GM12892 (cell line): ENCODE measurements at regions not wholly inside any gene's neighbourhood (a gene's known extent, or its start where the extent isn't known, plus 50 kb on each side); places are given as distances from the start of the nearest gene placed in this dataset.

Source experiments
- POLR2A ChIP-seq: IDR thresholded peaks from 2 replicates; pipeline ENCODE4 v1.6.1; 2011; ENCODE audit warnings: low read depth, low read length, control low read depth
- POLR2AphosphoS5 ChIP-seq: IDR thresholded peaks from 2 replicates; pipeline ENCODE4 v1.6.1; 2011; ENCODE audit warnings: low read depth, low read length, control low read depth
- TAF1 ChIP-seq: IDR thresholded peaks from 2 replicates; pipeline ENCODE4 v1.6.1; 2011; ENCODE audit warnings: low read depth, mild to moderate bottlenecking, control low read depth, low read length, borderline replicate concordance

- TF ChIP-seq POLR2A (no peak), POLR2AphosphoS5 (no peak), TAF1 (no peak)
These were observed 97.4 kb upstream of the CCND2 start for GRCh38 chr12:4176168-4176567.
